Stimulated activated CD8-positive, alpha-beta memory T cell treated with anti-CD3 and anti-CD28 coated beads, Interleukin-4, amount 100 ng/mL, for 4 hours (primary cell): ENCODE measurements at regions not wholly inside any gene's neighbourhood (a gene's known extent, or its start where the extent isn't known, plus 50 kb on each side); places are given as distances from the start of the nearest gene placed in this dataset.

ENCODE experiments used
- DNase-seq, 2 donors: peaks; one replicate each; pipeline ENCODE4 v3.0.0-alpha.2; 2020; ENCODE audit warnings: low read depth in 2 of 2, low spot score in 1 of 2

- DNase-seq = no peak
These were observed 139.9 kb downstream of the CXCL12 start for GRCh38 chr10:44244745-44245600.

- DNase-seq = no peak
These were observed 140.9 kb downstream of the CXCL12 start for GRCh38 chr10:44243851-44244510.

DNA sequence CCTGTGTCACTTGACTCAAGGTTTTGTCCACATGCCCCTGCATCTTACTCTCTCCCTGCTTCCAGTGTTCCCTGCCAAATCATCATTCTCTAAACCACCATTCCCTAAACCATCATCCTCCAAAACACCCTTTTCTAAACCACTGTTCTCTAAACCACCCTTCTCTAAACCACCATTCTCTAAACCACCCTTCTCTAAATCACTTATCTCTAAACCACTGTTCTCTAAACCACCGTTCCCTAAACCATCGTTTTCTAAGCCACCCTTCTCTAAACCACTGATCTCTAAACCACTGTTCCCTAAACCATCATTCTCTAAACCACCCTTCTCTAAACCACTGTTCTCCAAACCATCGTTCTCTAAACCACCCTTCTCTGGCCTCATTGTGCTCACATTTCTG is 142.1 kb downstream of the CXCL12 start:
- no peak for DNase-seq

GRCh38 chr10:44242091-44242490 is 142.8 kb downstream of the CXCL12 start:
- DNase-seq = no peak

DNA sequence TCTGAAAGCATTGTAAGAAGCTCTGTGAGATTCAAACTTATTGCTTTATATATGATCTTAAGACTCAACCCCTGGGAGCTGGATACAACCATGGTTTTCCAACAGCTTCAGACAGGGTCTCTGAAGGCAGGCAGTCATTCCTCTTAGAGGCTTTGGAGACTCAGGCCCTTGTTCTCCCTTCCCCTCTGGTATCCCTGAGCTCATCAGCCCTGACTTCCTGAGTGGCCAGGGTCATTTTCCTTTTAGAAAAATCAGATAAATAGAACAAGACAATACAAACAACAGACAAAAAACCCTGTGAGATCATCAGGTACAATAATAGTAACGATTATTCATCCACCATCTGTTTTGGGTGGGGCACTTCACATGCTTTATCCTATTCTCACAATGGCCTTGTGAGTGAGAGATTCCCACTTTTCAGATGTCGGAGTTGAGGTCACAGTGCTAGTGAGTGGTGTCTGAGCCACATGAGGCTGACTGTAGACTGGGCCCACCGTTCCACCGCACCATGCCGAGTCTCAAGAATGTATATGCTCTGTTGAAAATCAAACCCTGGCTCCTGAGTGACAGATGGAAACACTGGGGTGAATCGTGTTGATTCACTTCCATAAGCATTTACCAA is 144.2 kb downstream of the CXCL12 start:
- DNase-seq = no peak

DNA sequence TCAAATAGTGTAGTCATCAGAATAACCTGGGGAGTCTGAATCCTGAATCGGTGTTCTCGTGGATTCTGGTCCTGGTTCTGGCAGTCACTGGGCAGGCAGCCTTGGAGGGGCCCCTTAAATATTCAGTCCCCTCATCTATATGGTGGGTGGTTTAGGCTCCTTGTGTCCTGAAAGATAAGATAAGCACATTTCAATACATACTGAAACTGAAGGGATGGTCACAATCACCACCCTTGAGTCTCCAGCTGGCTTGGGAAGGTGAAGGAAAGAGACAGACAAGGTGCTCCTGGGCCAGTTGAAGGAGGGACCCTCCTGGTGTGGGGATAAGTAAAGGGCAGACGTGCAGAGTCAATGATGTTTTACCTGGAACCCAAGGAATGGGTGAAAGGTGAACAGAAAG is 146.7 kb downstream of the CXCL12 start:
- DNase-seq = no peak

- no peak for DNase-seq
These were observed 147.4 kb downstream of the CXCL12 start for GRCh38 chr10:44237364-44238049.

DNA sequence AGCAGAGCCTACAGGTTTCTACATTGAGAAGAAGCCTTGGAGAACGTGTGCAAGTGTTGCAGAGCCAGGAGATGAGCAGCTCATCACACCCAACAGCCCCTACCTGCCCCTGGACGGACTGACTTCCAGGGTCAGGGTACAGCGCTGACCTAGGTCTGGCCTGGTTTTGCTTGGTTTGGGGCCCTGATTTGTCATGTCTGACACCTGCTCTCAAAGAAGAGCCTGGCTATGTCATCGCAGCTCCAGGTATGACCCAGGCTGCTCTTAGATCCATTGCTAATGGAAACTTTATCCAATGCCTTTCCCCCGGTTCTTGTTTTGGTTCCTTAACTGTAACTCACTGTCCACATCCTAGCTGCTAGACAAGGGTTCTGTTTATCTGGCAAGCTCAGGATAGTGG is 149.5 kb downstream of the CXCL12 start:
- DNase-seq = no peak

- no peak for DNase-seq
These were observed 150.4 kb downstream of the CXCL12 start for GRCh38 chr10:44234483-44234875.

GRCh38 chr10:44233561-44234482 is 151.1 kb downstream of the CXCL12 start:
- no peak for DNase-seq

DNA sequence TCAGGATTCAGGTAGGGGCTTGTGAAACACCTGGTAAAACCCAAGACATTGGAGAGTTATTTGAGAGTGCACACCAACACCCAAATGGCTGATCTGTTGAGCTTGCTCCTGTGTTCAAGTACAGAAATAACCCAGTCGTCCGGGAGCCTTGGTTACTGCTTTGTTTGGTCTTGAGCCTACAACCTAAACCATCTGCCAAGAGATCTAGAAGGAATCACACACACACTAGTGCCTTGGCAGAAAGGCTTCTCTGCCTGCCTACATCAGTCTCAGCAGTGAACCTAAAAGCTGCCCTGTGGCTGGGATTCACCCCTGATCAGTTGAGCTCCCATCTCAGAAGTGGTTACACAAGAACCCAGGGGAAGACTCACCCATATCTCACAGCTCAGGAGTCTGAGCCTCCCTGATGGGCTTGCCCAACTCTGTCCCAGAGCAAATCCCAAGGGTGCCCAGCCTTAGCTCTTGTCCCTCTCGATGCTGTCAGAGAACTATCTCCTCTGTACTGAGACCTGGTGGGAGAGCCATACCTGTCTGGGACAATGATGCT is 167.6 kb downstream of the CXCL12 start:
- DNase-seq = no peak

GRCh38 chr10:44216073-44216472 is 168.8 kb downstream of the CXCL12 start:
- no peak for DNase-seq

DNA sequence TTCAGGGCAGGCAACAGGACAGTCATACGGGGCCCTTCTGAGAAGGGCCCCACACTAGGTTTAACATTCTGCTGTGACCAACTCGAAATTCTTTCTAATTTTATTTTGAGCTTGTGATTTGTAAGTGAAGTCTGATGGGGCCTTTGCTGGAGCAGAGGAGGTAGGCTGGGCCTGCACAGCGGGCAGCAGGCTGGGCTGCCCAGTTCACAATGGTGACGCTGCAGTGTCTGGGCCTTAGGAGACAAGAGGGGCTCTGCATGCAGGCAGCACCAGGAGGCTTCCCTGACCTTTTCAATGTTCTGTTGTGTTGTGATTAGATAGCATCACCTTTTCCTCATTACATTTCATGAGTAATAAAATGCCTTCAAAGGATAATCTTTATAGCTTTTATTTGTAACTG is 175.1 kb downstream of the CXCL12 start:
- DNase-seq = no peak

GRCh38 chr10:44207160-44207559 is 177.7 kb downstream of the CXCL12 start:
- no peak for DNase-seq

- DNase-seq = no peak
These were observed 178.6 kb downstream of the CXCL12 start for GRCh38 chr10:44206127-44206818.

GRCh38 chr10:44205067-44205466 is 179.8 kb downstream of the CXCL12 start:
- DNase-seq = no peak

DNA sequence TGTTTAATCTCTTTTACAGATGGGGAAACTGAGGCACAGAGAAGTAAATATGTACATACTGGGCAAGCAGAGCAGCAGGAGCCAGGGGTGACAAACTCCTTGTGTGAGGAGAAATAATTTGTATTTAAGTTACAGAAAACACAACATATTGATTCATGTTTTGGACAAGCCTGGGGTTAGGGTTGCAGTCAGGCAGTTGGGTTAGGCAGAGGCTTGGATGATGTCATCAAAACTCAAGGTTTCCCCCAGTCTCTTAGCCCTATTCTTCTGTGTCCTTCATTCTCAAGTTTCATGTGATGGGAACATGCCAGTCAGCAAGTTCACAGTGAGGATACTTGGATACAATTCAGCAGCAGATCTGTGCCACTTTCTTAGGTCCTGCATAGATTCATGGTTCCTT is 181.4 kb downstream of the CXCL12 start:
- no peak for DNase-seq

DNA sequence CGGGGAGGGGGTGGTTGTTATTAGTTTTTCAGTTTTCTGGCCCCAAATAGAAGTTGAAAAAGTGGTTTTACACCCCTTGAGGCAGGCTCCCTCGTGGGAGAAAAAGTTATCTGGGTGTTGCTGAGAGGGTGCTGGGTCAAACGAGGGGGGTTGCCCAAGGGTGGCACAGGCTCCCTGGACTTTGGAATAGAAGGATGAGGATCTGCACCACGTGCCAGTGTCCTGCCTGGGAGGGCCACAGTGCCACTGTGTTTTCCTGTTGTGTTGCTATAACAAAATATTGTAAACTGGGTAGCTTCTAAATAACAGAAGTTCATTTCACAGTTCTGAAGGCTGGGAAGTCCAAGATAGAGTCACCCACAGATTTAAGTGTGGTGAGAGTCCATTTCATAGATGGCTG is 181.9 kb downstream of the CXCL12 start:
- no peak for DNase-seq

DNA sequence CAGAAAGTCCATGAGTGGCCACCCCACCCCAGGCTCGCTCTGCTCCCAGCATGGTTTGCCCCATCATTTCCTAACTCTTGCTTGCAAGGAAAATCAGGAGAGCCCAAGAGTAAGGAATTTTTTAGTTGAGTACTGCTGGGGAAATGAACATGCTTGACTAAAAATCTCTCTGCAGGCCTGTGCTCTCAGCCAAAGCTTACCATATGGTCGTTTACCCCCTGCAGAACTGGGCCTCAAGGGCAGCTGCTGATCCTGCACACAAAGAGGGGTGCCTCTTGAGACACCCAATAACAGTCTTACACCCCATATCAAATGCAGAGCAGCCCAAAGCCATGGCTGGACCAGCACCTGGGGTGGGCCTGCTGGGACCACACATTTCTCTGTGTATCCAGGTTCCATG is 183.2 kb downstream of the CXCL12 start:
- DNase-seq = no peak

DNA sequence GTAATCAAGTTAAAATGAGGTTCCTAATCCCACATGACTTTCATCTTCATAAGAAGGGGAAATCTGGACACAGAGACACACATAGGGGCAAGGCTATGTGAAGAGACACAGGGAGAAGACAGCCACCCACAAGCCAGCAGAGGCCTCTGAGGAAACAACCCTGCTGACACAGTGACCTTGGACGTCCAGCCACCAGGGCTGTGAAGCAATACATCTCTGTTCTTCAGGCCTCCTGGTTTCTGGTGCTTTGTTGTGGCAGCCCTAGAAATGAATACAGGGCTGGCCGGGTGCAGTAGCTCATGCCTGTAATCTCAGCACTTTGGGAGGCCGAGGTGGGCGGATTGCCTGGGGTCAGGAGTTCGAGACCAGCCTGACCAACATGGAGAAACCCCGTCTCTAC is 183.9 kb downstream of the CXCL12 start:
- DNase-seq = no peak
